COLO668 (cell line): ENCODE measurements at regions not wholly inside any gene's neighbourhood (a gene's known extent, or its start where the extent isn't known, plus 50 kb on each side); places are given as distances from the start of the nearest gene placed in this dataset.

Experiments used
- DNase-seq: peaks from one replicate; lab custom pipeline; 2025; ENCODE audit not compliant: unreplicated experiment; lab: John Stamatoyannopoulos, UW

GRCh38 chr16:66315210-66315825, 51.2 kb upstream of the CDH5 start:
- DNase-seq: peak; percentile 55

DNA sequence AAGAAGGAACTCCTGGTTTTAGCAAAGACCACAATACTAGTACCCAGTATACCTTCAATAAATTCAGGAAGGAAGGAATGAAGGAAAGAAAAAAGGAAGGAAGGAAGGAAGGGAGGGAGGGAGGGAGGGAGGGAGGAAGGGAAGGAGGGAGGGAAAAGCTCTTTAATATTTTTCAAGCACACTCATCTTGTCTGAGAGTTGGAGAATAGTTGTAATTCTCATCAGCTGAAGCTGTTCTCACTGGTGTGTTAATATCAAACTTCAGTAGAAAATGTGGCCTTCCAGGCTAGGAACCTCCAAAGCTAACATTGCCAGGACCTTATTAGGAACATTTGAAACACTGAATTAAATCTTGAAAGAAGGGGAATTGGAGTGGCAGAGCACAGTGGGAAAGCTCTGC, 55.2 kb upstream of the CDH5 start:
- no peak for DNase-seq

GRCh38 chr16:66309215-66309807, 57.2 kb upstream of the CDH5 start:
- DNase-seq: no peak

DNA sequence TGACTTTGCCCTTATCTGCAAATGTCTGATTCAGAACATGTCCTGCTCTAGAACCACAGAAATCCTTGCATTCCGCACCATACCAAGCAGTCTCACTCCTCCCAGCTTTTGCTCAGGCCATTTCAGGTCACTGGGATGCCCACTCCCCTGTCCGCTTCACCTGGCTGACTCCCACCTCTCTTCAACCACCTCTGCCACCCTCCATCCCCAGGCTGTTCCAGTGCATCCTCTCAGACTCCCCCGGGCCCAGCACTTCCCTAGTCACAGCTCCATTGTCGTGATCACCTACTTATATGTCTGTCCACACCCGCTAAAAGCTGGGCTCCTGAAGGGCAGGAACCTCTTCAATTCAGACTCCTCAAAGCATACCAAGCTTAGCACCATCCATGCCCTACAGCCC, 58.4 kb upstream of the CDH5 start:
- DNase-seq: no peak

DNA sequence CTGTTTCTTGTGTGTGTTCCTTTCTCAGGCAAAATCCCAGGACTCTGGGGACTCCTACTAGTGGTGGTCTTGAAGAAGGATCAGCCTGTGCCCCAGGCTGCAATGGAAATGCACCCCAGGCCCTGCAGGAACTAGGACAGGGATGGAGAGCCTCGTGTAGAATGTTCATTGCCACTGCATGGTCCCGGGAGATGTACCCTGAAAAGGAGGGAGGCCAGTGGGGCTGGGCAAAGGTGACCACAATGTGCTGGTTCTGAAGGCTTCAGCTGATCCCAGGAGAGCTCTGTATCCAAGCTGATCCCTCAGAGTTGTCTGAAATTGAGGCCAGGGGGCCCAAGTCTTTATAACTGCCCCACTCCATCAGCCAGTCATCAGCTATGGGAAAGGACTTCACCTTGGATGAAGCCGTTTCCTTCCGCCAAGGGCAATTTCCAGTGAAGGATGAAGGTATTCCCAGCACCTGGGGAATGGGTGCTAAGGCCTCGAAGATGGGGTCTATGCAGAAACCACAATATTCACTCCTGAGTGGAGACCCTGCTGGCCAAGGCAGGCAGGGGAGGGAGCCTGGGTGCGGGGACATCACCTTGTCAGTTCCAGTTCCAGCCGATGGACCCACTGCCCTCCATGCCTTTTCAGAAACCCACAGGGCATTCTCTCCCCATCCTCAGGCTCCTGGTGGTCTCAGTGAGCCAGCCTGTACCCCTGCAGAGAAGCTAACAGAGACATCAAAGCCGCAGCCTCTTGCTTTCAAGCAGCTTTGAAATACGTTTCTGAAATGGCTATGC, 59.9 kb upstream of the CDH5 start:
- no peak for DNase-seq

GRCh38 chr16:66304961-66305360, 61.5 kb upstream of the CDH5 start:
- DNase-seq: no peak

DNA sequence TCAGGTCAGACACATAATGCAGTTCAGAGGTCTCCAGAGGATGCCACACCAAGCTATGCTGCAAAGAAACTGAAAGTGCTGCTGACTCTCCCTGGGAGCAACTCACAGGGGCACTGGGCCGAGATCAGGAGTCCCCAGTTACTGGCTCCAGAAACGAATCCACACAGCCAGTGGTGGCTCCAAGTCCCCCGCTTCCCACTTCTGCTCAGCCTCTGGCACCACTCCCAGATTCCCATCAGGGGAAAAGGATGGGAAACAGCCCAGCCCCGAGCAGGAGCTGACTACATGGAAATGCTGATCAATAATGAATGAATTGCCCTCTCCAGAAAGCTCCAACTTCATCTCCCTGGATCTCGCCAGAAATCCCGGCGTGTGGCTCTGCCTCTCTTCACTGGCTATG, 62.3 kb upstream of the CDH5 start:
- no peak for DNase-seq

GRCh38 chr16:66300501-66300900, 66.0 kb upstream of the CDH5 start:
- no peak for DNase-seq

DNA sequence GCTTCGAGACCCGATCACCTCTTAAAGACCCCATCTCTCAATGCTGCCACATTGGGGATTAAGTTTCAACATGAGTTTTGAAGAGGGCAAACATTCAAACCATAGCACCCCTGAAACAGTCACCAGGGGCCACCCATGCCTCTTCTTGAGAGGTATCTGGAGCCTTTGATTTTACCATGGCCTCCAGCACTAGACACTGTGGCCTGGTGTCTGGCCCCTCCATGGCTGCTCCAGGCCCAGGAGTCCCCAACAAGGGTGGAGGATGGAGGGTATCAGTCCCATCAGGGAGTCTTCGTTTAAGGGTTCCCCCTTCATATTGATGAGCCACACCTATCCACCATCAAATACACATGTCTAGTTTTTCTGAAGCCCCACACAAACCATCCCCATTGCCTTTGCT, 66.5 kb upstream of the CDH5 start:
- no peak for DNase-seq

- DNase-seq: no peak
These were observed 67.1 kb upstream of the CDH5 start for GRCh38 chr16:66299349-66299748.

- no peak for DNase-seq
These were observed 67.8 kb upstream of the CDH5 start for GRCh38 chr16:66298571-66299120.

DNA sequence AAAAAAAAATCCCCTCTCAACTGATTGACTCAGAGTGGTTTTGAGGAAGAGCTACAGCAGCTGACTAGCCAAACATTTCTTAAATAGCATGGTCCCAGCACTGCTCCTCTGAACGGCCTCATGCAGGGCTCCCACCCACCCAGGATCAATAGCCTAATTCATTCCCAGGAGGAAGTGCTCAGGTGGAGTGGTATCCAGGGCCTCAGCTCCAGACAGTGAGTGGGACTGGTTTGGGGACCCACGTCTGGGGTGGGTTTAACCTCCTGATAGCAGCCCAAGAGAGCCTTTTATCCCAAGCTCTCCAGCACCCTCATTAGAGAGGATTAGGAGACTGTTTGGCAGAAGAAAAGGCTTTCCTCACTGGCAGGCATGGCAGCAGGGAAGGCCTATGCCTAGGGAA, 68.5 kb upstream of the CDH5 start:
- DNase-seq: no peak

DNA sequence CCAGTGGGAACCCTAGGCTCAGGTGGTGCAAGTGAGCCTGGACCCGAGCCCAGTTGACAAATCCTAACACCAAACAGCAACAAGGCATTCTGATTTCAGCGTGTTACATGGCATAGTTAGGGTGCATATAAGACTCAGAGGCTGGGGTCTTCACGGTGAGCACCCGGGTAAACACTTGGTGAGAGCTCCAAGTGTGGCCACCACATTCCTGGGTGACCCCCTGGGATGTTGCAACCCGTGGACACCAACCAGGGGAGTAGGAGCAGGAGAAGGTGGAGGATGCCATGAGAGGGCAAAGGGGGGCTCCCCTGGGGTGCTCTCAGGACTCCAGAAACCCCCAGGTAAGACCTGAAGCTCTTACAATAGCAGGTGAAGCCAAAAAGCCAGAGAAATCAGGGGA, 69.9 kb upstream of the CDH5 start:
- DNase-seq: no peak

GRCh38 chr16:66295761-66296546, 70.5 kb upstream of the CDH5 start:
- no peak for DNase-seq

GRCh38 chr16:66295213-66295612, 71.3 kb upstream of the CDH5 start:
- no peak for DNase-seq

DNA sequence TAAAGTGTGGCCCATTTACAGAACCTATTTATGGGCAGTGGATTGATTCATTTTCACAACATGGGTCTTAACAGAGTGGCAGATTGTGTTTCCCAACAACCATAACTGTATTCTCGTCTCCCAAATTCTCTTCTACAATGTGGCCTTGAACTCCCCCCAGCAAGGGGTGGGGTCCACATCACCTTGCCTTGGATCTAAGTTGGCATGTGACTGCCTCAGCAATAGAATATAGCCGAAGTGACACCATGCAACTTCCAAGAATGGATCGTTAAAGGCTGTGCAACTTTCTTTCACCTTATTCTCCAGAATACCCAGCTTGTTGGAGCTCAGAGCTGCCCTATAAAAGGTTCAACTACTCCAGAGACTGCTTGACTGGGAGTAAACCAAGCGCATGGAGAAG, 72.0 kb upstream of the CDH5 start:
- no peak for DNase-seq

DNA sequence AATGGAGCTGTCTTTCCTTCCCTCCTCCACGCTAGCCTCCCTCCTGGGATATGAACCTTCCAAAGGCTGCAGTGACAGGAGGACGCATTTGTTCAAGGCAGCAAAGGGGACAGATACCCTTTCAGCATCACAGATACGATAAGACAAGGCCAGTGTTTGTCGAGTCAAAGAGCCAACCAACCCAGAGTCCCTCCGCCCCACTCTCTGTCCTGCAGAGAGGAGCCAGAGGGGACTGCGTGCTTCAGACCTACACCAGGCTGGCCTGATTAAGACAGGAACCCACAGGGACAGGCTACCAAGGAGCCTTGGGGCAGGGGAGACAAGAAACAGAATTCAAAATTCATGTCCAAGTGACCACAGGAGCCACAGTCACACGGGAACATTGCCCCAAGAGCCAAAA, 72.6 kb upstream of the CDH5 start:
- no peak for DNase-seq

DNA sequence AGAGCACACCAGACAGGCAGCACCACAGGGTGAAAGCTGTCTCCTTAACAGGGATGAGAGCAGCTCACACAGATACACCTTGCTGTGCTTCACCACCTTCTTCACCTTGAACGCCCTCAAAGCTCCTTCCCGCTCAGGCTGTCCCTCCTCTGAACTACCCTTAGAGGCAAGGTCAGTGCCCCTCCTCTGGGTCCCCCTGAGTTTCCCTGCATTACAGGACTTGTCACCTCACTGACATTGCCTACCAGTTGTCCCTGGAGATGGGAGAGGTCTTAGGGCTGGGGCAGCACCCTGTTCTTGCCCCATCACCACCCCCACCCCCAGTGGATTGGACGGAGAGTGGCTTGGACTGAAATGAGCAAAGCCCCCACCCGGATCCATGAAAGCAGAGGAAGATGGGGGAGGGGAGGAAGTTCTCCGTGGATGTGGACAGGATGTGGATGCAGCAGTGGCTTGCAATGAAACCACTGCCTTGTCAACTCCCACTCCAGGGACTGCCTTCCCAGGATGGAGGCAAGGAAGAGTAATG, 73.2 kb upstream of the CDH5 start:
- DNase-seq: no peak

GRCh38 chr16:66292241-66292935, 74.1 kb upstream of the CDH5 start:
- DNase-seq: no peak

DNA sequence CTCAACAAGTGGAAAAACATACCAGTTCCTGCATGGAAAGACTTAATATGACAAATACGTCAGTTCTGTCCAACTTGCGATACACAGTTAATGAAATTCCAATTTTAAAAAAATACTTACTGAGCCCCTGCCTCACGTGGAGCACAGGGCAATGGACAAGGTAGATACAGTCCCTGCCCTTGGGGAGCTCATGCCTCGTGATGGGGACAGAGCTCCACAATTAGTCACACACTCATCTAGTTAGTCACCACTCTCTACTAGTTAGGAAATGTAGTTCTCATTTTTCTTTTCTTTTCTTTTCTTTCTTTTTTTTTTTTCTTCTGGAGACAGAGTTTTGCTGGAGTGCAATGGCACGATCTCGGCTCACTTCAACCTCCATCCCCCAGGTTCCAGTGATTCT, 74.7 kb upstream of the CDH5 start:
- no peak for DNase-seq

DNA sequence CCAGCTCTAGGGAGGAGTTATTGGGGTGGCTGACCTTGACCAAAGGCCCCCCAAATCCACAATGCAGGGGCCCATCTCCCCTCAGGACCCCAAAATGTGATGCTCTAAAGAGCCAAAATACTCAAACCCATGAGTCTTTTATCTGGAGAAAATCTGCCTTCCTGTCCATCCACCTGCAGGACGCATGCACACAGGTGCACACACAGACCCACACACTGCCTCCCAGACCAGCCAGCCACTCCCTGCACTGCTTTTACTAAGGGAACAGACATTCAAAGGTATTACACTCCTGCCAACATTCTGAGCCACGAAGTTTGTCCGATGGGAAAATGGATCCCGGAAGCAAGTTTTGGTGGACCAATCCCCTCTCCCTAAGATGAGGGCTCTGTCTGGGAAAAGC, 76.1 kb upstream of the CDH5 start:
- no peak for DNase-seq
